HG02840 (cell line): ENCODE measurements at regions not wholly inside any gene's neighbourhood (a gene's known extent, or its start where the extent isn't known, plus 50 kb on each side); places are given as distances from the start of the nearest gene placed in this dataset.
"Not testable (repeated sequence)": the region's sequence is repeated elsewhere in the genome, so short reads cannot be mapped to it uniquely, and the experiment has no call there.

Source experiments
- ATAC-seq: cut with Tn5 transposase; IDR thresholded peaks from one replicate; pipeline ENCODE4 v1.9.1; 2021; ENCODE audit warnings: mild to moderate bottlenecking, moderate library complexity, moderate number of reproducible peaks; ENCODE audit not compliant: unreplicated experiment, low FRiP score

DNA sequence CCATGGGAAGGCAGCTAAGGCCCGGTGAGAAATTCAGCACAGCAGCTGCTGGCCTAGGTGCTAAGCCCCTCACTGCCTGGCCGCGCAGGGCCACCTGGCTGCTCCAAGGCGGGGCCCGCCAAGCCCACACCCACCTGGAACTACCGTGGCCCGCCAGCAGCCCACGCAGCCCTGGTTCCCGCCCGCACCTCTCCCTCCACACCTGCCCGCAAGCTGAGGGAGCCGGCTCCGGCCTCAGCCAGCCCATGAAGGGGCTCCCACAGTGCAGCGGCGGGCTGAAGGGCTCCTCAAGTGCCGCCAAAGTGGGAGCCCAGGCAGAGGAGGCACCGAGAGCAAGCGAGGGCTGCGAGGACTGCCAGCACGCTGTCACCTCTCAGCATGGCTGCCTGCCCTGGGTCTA is 146.9 kb upstream of the APOOL start:
- ATAC-seq, result not testable (repeated sequence)

DNA sequence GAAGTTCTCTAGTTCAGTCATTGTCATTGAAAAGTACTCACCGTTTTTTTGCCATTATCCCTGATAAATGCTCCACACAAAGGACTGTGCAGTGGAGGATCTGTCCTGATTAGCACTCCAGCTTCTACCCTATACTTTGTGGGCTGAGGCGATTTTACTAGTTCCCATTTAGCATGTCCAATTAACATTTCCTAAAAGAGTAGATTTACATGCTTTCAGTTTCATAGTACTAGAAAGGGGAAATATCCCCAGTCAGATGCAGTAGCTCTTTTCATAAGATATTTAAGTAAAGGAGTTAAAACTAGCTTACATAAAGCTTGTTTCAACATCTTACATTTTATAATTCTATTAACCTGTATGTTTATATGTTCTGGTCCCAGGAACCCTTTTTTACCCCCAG is 144.9 kb upstream of the APOOL start:
- ATAC-seq, result not testable (repeated sequence)

DNA sequence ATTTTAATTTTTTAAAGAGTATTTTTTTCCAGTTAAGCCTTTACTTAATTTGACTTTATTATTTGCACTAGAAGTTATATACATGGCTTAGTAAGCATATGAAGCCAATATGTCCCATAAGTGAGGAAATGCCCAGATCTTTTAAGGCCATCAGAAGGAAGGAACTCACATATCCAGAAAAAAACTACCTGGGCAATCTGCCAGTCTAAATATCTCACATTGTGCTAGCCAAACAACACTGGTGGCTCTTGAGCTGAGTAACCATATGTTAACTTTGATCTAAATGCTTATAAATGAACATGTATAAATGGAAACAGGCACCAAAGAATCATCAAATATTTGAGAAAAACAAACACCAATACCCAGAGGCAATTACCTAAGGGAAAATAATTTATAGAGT is 138.6 kb upstream of the APOOL start:
- ATAC-seq, result no peak

DNA sequence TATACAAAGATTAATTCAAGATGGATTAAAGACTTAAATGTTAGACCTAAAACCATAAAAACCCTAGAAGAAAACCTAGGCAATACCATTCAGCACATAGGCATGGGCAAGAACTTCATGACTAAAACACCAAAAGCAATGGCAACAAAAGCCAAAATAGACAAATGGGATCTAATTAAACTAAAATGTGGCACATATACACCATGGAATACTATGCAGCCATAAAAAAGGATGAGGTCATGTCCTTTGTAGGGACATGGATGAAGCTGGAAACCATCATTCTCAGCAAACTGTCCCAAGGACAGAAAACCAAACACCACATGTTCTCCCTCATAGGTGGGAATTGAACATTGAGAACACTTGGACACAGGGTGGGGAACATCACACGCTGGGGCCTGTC is 133.4 kb upstream of the APOOL start:
- not testable (repeated sequence) for ATAC-seq

DNA sequence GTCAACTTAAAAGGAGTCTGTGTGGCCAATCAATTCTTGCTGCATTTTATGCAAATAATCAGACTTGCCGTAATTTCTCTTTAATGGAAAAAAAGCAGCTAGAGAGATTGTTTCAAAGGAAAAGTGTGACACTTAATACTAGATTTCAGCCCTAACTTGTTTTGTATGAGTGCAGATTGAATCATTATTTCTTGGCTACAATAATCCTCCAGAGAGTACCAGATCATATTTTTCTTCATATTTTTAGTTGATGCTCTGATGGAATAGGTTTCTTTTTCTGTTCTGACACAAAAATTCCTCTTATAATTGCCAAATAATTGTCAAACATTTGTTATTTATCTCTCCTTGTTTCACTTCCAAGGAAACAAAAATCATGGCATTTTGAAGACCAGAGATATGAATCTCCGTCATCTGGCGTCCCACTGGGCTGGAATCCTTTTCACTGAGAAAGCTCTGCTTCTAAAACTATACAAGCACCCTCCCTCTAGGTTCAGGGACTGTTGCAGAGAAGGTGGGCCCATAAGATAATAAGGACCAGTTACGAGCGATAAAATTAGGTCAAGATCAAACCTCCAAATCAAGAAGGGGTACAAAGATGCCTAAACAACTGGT is 131.4 kb upstream of the APOOL start:
- ATAC-seq, result not testable (repeated sequence)

DNA sequence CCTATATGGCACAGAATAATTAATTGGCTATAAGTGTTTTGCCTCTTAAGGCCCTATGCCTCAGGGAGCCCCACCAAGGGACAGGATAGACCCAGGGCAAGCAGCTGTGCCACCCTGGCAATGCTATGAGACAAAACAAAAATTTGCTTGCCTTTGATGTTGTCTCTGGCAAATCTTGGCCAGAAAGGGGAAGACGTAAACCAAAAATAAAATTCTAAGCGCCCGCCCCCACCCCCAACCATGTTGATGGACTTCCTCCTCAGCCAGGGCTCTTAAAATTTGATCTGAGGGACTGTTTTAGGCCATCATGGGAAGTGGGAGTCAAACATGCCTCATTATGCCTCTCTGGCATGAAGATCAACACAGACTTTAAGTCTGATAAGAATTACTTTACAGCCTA is 130.5 kb upstream of the APOOL start:
- no peak for ATAC-seq

DNA sequence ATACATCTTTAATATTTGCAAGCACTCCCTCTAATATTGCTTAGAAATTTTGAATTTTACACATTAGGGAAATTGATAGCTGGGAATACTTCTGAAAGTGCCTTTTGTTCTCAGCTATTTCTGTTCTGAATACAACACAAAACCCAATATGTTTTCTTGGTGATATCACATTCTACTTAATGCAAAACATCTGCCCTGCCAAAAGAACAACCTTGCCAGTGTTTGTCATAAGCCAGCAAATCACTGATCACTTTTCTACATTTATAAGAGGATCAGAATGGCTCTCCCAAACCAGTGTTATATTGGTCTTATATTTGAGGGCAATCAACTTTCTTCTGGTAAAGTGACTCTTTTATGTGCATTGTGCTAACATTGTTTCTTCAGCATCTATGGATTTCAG is 126.8 kb upstream of the APOOL start:
- ATAC-seq, result no peak

DNA sequence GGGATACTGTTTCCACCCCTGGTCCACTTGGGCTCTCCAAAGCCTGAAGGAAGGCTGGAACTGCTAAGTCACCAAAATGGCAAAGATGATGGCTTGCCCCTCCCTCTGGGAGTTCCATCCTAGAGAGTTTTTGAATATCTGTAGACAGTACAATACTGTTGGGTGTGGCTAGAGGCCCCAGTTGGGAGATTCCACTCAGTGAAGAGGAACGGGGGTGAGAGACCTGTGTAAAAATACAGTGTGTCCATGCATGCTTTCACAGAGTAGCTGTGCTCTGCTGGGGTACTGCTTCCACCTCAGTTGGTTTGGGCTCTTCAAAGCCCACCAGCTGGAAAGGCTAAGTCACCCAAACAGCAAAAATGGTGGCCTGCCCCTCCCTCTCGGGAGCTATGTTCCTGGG is 109.8 kb upstream of the APOOL start:
- ATAC-seq, result no peak

DNA sequence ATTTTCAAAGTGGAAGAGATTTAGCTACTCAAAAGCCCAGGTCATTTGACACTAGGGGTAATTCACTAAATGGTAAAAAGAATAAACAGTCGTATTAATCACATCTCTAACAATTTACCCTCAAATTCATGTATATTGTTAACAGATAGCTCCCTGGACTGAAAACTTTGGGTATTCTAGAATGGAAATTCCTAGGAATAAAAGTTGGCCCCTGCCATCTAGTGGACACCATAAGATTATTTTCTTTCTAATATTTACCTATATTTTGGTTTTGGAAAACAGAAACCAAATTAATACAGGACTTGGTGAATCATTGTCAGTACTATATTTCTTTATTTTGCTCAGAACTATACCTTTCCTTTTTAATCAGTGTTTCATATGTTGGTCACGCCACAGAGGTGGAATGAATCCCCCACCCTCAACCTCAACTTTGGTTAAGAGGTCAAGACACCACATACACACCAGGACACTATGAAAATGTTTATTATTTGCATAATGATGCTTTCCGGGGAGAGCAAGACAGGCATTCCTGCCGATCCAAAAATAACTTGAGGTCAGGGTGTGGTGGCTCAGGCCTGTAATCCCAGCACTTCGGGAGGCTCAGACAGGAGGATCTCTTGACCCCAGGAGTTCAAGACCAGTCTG is 96.2 kb upstream of the APOOL start:
- ATAC-seq, result no peak

DNA sequence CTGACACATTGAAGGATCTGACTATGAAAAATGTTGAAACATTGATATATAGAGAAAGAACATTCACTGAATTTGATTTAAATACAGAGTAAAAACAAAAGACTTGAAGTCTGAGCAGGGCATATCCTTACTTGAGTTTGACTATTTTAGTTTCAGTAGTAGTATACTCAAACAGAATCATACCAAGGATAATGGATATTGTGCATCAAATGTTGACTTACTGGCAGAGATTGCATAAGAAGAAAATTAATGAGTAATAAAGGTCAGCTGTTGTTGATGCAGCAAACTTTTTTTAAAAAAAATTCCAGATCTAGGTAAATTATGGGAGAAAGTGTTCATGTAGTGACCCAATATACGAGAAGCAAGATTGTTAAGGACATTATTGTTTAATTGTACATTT is 94.5 kb upstream of the APOOL start:
- no peak for ATAC-seq

DNA sequence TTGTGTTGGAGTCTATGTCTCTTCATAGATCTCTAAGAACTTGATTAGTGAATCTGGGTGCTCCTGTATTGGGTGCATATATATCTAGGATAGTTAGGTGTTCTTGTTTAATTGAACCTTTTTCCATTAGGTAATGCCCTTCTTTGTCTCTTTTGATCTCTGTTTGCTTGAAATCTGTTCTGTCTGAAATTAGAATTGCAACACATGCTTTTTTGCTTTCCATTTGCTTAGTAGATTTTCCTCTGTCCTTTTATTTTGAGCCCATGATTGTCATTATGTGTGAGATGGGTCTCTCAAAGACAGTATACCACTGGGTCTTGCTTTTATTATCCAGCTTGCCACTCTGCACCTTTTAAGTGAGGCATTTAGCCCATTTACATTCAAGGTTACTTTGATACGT is 79.1 kb upstream of the APOOL start:
- ATAC-seq, result no peak

DNA sequence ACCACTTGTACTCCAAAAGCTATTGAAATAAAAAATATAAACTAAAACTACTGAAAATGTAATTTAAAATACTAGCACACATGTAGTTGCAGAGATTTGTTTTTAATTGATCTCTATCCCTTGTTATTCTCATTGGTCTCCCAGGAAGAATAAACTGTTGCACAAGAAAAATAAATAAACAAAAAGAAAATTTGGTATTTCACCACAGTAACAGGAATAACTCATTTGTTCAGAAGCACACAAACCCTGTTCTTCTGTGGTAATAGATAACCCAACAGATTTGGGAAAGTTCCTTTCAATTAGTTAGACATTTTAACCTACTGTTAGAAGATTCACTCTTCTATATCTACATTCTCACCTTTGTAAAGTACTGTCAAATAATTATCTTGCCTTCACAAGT is 70.9 kb upstream of the APOOL start:
- no peak for ATAC-seq

DNA sequence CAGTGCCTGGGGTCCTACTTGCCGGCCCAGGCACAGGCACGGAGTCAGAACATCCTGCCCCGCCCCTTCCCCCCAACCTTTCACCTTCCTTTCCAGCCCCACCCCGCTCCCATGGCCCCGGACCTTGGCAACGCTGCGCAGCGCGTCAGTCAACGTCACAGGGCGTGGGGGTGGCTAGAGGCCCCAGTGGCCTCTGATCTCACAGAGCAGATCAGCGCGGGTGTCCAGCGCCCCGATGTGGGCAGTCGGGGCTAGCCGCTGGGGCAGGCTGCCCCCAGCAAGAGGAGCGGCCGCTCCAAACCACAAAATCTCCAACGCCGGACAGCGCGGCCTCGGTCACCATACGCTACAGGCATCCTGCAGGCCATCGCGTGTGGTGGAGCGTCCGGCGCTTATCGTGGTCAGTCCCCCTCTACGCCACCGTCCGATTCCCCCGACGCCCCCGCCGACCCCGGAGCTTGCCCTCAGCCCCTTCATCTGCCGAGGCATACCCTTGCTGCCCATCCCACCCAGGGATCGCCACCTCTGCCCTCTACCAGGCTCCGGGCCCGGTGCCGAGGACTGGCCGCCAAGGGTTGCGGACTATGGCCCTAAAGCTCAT is 69.6 kb upstream of the APOOL start:
- no peak for ATAC-seq
